Stimulated activated CD8-positive, alpha-beta memory T cell treated with anti-CD3 and anti-CD28 coated beads, Interleukin-4, amount 100 ng/mL, for 24 hours (primary cell): ENCODE measurements at regions not wholly inside any gene's neighbourhood (a gene's known extent, or its start where the extent isn't known, plus 50 kb on each side); places are given as distances from the start of the nearest gene placed in this dataset.
"Not testable (repeated sequence)": the region's sequence is repeated elsewhere in the genome, so short reads cannot be mapped to it uniquely, and the experiment has no call there.

Experiments used
- DNase-seq: peaks from one replicate; pipeline ENCODE4 v3.0.0-alpha.2; 2020; ENCODE audit warnings: low read depth

GRCh38 chr10:8173243-8173865, 118.9 kb downstream of the GATA3 start:
- DNase-seq = no peak

GRCh38 chr10:8173866-8174243, 119.4 kb downstream of the GATA3 start:
- DNase-seq = no peak

GRCh38 chr10:8174762-8175161, 120.3 kb downstream of the GATA3 start:
- no peak for DNase-seq

- DNase-seq = not testable (repeated sequence)
Observed at GRCh38 chr10:8177526-8177925, 123.0 kb downstream of the GATA3 start.

GRCh38 chr10:8179773-8180172, 125.3 kb downstream of the GATA3 start:
- DNase-seq = not testable (repeated sequence)

- no peak for DNase-seq
Observed at GRCh38 chr10:8180360-8181109, 126.0 kb downstream of the GATA3 start.

GRCh38 chr10:8181496-8182157, 127.1 kb downstream of the GATA3 start:
- no peak for DNase-seq

GRCh38 chr10:8182806-8183205, 128.3 kb downstream of the GATA3 start:
- no peak for DNase-seq

GRCh38 chr10:8183241-8183704, 128.8 kb downstream of the GATA3 start:
- no peak for DNase-seq

- no peak for DNase-seq
Observed at GRCh38 chr10:8187171-8187666, 132.7 kb downstream of the GATA3 start.

- no peak for DNase-seq
Observed at GRCh38 chr10:8189458-8189857, 135.0 kb downstream of the GATA3 start.

GRCh38 chr10:8192301-8192700, 137.8 kb downstream of the GATA3 start:
- DNase-seq = no peak

- DNase-seq = no peak
Observed at GRCh38 chr10:8193546-8193945, 139.1 kb downstream of the GATA3 start.

- DNase-seq = no peak
Observed at GRCh38 chr10:8194050-8194449, 139.6 kb downstream of the GATA3 start.

- no peak for DNase-seq
Observed at GRCh38 chr10:8206882-8207281, 152.4 kb downstream of the GATA3 start.

- DNase-seq = no peak
Observed at GRCh38 chr10:8211631-8212030, 157.1 kb downstream of the GATA3 start.

GRCh38 chr10:8213735-8214134, 159.2 kb downstream of the GATA3 start:
- no peak for DNase-seq

- DNase-seq = no peak
Observed at GRCh38 chr10:8214587-8214986, 160.1 kb downstream of the GATA3 start.

- no peak for DNase-seq
Observed at GRCh38 chr10:8216893-8217292, 162.4 kb downstream of the GATA3 start.

- no peak for DNase-seq
Observed at GRCh38 chr10:8221451-8221850, 167.0 kb downstream of the GATA3 start.

GRCh38 chr10:8224591-8224990, 170.1 kb downstream of the GATA3 start:
- DNase-seq = no peak

- DNase-seq = no peak
Observed at GRCh38 chr10:8225187-8225586, 170.7 kb downstream of the GATA3 start.

GRCh38 chr10:8227246-8227645, 172.8 kb downstream of the GATA3 start:
- DNase-seq = no peak
